Glomerular visceral epithelial cell (primary cell): ENCODE measurements at regions not wholly inside any gene's neighbourhood (a gene's known extent, or its start where the extent isn't known, plus 50 kb on each side); places are given as distances from the start of the nearest gene placed in this dataset.
"Not testable (repeated sequence)": the region's sequence is repeated elsewhere in the genome, so short reads cannot be mapped to it uniquely, and the experiment has no call there.

Experiments used
- DNase-seq: peaks from one replicate; pipeline ENCODE4 v3.0.0-alpha.2; 2016; ENCODE audit errors: extremely low spot score

DNA sequence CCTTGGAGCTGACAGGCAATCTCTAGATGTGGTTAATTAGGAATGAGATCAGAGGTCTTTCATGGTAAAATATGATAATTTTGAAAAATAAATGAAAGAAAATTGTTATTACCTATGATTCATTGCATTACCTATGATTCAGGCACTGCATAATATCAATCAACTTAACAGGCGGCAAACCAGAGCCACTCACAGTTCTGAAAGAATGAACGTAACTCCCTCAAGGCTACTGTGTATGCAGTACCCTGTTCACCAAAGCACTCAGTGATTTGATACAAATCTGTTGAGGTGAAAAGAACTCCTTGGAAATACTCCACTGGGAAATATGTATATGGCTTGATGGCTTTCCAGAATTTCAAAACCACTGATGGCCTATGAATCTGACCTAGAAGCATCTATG, 398.9 kb downstream of the ACTL7B start:
- DNase-seq: no peak

- no peak for DNase-seq
These were observed 410.2 kb downstream of the ACTL7B start for GRCh38 chr9:108445431-108446071.

GRCh38 chr9:108444400-108445358, 411.1 kb downstream of the ACTL7B start:
- DNase-seq: peak; percentile 52

DNA sequence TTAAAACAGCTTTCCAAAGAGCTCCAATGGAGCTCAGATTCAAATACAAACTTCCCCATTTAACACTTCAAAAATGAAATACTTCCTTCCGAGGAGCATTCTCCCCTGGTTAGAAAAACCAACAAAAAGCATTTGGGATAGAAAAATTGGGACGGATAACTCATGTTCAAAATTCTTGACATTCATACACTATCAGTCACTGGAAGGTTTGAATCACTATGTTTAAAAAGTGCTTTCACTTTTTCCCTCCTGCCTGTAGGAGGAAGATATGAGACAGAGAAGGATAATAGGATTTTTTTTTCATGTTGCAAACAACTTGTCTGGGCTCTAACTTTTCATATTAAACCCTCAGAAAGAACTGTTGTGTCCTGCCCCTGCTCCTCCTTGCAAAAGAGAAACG, 412.0 kb downstream of the ACTL7B start:
- DNase-seq: peak; percentile 40

- no peak for DNase-seq
These were observed 412.7 kb downstream of the ACTL7B start for GRCh38 chr9:108443019-108443633.

- DNase-seq: no peak
These were observed 413.2 kb downstream of the ACTL7B start for GRCh38 chr9:108442627-108443018.

DNA sequence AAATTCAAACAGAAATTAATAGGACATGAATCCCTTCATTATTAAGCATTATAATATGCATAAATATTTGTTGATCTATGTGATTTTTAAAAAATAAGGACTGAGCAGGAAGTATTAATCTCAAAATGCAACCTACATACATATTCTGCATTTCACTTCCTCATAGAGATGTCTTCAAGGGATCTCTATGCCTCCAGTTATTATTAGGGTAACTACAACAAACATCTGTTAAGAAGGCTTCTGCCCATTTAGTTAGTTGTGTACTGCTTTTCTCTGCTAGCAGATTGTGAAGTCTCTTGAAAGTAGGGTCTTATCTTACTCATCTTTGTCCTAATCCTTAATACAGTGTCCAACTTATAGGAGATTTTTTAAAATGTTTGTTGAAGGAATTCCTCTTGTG, 414.1 kb downstream of the ACTL7B start:
- DNase-seq: no peak

DNA sequence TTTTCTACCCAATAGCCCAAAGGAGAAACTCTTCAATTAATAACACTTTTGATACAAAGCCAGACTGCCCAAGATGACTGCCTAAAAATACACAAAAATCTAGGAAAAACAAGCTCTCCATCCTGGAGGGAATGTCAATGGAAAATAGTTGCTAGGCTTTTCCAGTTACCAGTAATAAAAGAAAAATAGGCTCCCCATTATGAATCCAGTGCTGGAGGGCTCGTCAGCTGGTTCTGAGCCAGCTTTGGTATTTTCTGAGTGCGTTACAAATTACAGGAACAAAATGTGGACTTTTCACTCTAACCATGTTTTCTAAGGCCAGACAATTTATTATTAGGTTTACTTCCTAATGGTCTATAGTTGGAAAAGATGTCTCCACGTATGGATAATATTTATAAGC, 414.5 kb downstream of the ACTL7B start:
- DNase-seq: no peak

- peak; percentile 26 for DNase-seq
These were observed 415.8 kb downstream of the ACTL7B start for GRCh38 chr9:108439947-108440346.

DNA sequence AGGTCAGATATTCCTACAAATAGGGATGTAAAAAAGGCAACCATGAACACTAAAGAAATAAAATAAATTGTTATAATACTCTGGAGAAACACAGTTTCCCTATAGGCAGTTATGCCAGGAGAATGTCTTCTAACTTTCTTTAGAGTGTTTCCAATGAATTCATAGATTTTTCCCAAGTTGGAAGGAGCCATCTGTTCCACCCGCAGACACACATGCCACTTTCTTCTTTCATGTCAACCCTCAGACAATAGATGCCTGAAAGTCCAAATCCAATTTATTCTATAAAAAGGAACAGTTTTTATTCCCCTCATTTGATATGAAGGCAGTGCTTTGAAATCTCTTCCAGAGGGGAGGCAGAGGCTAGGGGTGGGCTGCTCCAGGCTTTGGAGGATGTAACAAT, 418.1 kb downstream of the ACTL7B start:
- no peak for DNase-seq

DNA sequence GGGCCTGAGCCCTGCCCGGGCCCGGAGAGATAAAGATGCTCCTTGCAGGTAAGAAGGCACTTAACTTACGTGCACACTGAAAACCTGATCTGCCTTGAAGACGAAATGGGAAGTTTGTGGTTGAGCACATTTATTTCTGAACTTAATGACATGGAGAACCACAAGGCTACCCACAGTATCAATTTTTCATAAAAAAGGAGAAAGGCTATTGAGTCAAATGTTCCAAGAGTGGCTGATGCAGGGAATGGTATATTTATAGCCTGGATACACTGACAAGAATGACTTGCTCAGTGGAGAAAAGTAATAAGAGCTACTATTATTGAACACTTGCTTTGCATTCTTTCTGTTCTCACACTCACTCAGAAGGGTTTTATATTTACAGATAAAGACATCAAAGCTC, 419.3 kb downstream of the ACTL7B start:
- no peak for DNase-seq

DNA sequence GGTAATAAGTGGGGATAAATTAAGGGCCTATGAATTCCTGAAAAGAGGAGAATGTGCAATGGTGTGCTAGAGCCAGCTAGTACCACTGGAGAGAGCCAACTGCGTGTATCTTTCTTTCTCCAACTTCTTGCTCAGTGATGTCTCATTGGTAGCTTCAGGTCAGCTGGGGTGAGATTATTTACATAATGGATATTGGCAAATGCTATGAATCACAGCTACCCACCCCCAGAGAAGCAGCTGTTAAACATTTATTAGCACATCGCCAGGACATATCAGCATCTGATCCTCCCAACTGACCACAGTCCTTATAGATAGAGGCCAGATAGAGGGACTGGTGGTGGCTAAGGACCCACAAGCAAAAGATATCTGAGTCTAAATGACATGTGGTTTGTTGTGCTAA, 421.3 kb downstream of the ACTL7B start:
- DNase-seq: no peak

- DNase-seq: no peak
These were observed 421.8 kb downstream of the ACTL7B start for GRCh38 chr9:108434036-108434435.

DNA sequence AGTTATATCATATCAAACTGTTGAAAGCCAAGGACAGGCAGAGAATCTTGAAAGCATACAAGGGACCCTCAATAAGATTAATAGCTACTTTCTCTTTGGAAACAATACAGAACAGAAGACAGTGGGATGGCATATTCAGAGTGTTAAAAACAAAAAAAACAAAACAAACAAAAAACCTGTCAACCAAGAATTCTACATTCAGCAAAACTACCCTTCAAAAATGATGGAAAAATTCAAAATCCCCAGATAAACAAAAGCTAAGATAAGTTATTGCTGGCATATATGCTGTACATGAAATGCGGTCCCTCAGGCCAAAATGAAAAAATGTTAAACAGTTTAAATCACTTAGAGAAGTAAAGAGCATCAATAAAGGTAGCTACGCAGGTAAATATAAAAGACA, 425.1 kb downstream of the ACTL7B start:
- DNase-seq: no peak

- DNase-seq: no peak
These were observed 428.0 kb downstream of the ACTL7B start for GRCh38 chr9:108427751-108428150.

GRCh38 chr9:108426421-108426940, 429.3 kb downstream of the ACTL7B start:
- DNase-seq: not testable (repeated sequence)

DNA sequence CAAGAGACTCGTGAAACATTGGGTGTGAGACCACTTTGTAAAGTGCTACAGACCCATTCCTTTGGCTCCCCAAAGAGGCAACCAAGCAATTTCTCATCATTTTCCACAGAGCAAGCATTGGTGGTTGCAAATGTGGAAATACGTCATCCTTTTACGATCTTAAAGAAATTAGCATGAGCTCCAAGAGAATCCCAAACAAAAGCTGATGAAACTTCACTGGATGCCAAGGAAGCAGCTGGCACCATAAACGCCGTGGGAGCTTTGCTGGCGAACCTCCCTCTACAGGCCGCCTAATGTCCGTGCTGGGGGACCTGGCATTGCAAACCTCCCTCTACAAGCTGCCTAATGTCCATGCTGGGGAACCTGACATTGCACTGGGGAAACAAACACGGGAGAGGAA, 432.4 kb downstream of the ACTL7B start:
- no peak for DNase-seq

GRCh38 chr9:108419379-108419778, 436.4 kb downstream of the ACTL7B start:
- DNase-seq: no peak

GRCh38 chr9:108417726-108418125, 438.1 kb downstream of the ACTL7B start:
- DNase-seq: no peak

GRCh38 chr9:108417312-108417711, 438.5 kb downstream of the ACTL7B start:
- DNase-seq: no peak

GRCh38 chr9:108416324-108416723, 439.5 kb downstream of the ACTL7B start:
- peak; percentile 17 for DNase-seq

DNA sequence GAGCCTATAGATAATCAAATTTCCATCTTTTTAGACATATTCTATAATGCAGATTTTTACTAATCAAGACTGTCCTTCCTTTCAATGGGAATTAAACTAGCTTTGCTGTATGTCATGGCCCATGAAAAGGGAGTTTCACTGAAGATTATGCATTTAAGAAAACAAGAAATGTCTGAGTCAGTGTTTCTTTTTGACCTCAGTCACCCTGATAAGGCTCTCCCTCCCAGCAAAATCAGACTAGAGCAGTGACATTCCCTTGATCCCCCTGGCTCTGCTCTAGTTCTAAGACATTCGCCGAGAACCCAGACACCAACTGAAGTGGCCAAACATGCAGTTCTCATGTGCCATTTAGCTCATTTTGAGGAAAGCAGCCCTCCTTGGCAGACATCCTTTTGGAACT, 442.0 kb downstream of the ACTL7B start:
- DNase-seq: no peak

DNA sequence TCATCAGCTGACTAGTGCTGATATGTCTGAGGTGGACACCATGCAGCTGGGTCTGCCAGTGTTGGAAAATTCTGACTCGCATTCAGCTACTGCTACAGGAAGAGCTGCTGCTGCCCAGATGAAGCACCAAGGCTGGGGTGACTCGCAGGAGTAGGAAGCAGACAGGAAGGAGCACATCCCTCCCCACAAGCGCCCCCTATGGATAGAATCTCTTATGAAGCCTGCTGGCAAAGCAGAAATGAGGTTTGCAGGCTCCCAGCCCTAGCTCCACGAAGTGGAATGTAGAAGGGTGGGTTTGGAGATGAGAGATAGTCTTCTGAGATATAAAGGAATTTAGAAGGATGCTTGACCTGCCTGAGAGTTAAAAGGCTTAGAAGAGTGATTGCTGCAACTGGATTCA, 443.0 kb downstream of the ACTL7B start:
- DNase-seq: no peak
